Thyroid gland (tissue), 4 donors: ENCODE measurements at regions not wholly inside any gene's neighbourhood (a gene's known extent, or its start where the extent isn't known, plus 50 kb on each side); places are given as distances from the start of the nearest gene placed in this dataset.

Source experiments
- DNase-seq, 2 donors: peaks; one replicate each; pipeline ENCODE4 v3.0.0-alpha.2; 2019
- H3K27ac ChIP-seq, 3 donors: fragments of 200-600 bp; sonication (generic); 1 replicate in 2 of 3; 2 replicates in 1 of 3; pipeline ENCODE4 v1.5.1; 2016 to 2019; ENCODE audit warnings: mild to moderate bottlenecking in 1 of 3, moderate library complexity in 1 of 3
- H3K27me3 ChIP-seq: fragments of 200-600 bp; sonication (generic); one replicate; pipeline ENCODE4 v1.5.1; 2019
- H3K36me3 ChIP-seq, 2 donors: fragments of 200-600 bp; sonication (generic); one replicate each; pipeline ENCODE4 v1.5.1; 2016 to 2019
- H3K4me1 ChIP-seq, 2 donors: fragments of 200-600 bp; sonication (generic); one replicate each; pipeline ENCODE4 v1.5.1; 2017 to 2019
- H3K4me3 ChIP-seq, 3 donors: fragments of 200-600 bp; sonication (generic); replicated peaks in 1 of 3; 1 replicate in 2 of 3; 2 replicates in 1 of 3; pipeline ENCODE4 v1.5.1; 2016; ENCODE audit warnings: mild to moderate bottlenecking in 1 of 3
- H3K9me3 ChIP-seq: fragments of 200-600 bp; sonication (generic); one replicate; pipeline ENCODE4 v1.5.1; 2017
- CTCF ChIP-seq, 6 experiments: fragments of 200-600 bp in 3 of 6; fragments of 450-650 bp in 3 of 6; sonication (generic) in 3 of 6; IDR thresholded peaks; one replicate each; pipeline ENCODE4 v1.5.1; 2016 to 2019; ENCODE audit warnings: antibody characterized with exemption in 6 of 6, mild to moderate bottlenecking in 2 of 6, inconsistent platforms in 1 of 6, moderate library complexity in 1 of 6
- POLR2A ChIP-seq, 2 donors: fragments of 450-650 bp; IDR thresholded peaks; one replicate each; pipeline ENCODE4 v1.6.1; 2017; ENCODE audit warnings: antibody characterized with exemption in 2 of 2, mild to moderate bottlenecking in 2 of 2, moderate library complexity in 1 of 2
- WGBS, 2 donors: methylation state at CpG; one replicate each; pipeline ENCODE4 v1.1.5; 2017; 5-methylcytosine and 5-hydroxymethylcytosine counted together
- intact Hi-C: fragments of 100-400 bp; cut with DNase I; formaldehyde crosslinking; loops from one replicate; pipeline ENCODE4 v1.15.1; 2023

GRCh38 chr20:16806061-16806460 lies 57.9 kb downstream of the OTOR start:
- no peak overlapping the region for H3K27ac ChIP-seq
- H3K9me3 ChIP-seq, result no peaks in the 10 kb centered on the region
- no peaks in the 10 kb centered on the region for H3K27me3 ChIP-seq
- 83 to 87% methylated on average over 6 of the region's 6 CpGs for WGBS, 2 donors
- no peaks in the 10 kb centered on the region for H3K36me3 ChIP-seq
- peaks cover 15 to 20% of the 10 kb centered on the region in 2 donors for H3K4me1 ChIP-seq
- H3K4me3 ChIP-seq, result no peak overlapping the region
- intact Hi-C loops, result loop anchor here (10.0 kb wide), 1 partner anchor 479 kb away; no protein-coding TSS in a partner anchor
- no peak for TF ChIP-seq POLR2A (IDR thresholded peaks at IDR 0.05)
- no peak for TF ChIP-seq CTCF (IDR thresholded peaks at IDR 0.05)
- no peak for DNase-seq

GRCh38 chr20:16806886-16807285 lies 58.7 kb downstream of the OTOR start:
- TF ChIP-seq POLR2A (IDR thresholded peaks at IDR 0.05), result no peak
- TF ChIP-seq CTCF (IDR thresholded peaks at IDR 0.05), result no peak
- WGBS, 2 donors, result 61 to 75% methylated on average over 7 of the region's 7 CpGs
- Histone ChIP-seq H3K27me3 (no peaks in the 10 kb centered on the region), H3K27ac (peak overlapping the region in 2 of 3 donors; percentile 38 to 47), H3K9me3 (no peaks in the 10 kb centered on the region), H3K36me3 (no peaks in the 10 kb centered on the region), H3K4me3 (no peak overlapping the region), H3K4me1 (peaks cover 15 to 20% of the 10 kb centered on the region in 2 donors)
- peak; percentile 29 to 41 for DNase-seq
- intact Hi-C loops, result loop anchor here (10.0 kb wide), 1 partner anchor 478 kb away; no protein-coding TSS in a partner anchor

GRCh38 chr20:16808796-16809195 lies 60.6 kb downstream of the OTOR start:
- DNase-seq, result no peak
- Histone ChIP-seq H3K27me3 (no peaks in the 10 kb centered on the region), H3K27ac (no peak overlapping the region), H3K4me1 (peaks cover 12 to 16% of the 10 kb centered on the region in 2 donors), H3K4me3 (no peak overlapping the region), H3K9me3 (no peaks in the 10 kb centered on the region), H3K36me3 (no peaks in the 10 kb centered on the region)
- intact Hi-C loops, result loop anchor here (10.0 kb wide), 1 partner anchor 476 kb away; no protein-coding TSS in a partner anchor
- TF ChIP-seq POLR2A (IDR thresholded peaks at IDR 0.05) (no peak), CTCF (IDR thresholded peaks at IDR 0.05) (no peak)
- WGBS, 2 donors, result 66 to 68% methylated on average over 4 of the region's 4 CpGs

- Histone ChIP-seq H3K9me3 (no peaks in the 10 kb centered on the region), H3K27ac (no peak overlapping the region), H3K4me1 (peaks cover 5 to 10% of the 10 kb centered on the region in 2 donors), H3K4me3 (no peak overlapping the region), H3K36me3 (no peaks in the 10 kb centered on the region), H3K27me3 (no peaks in the 10 kb centered on the region)
- no peak for TF ChIP-seq CTCF (IDR thresholded peaks at IDR 0.05)
- TF ChIP-seq POLR2A (IDR thresholded peaks at IDR 0.05), result no peak
- 90 to 94% methylated on average over 3 of the region's 3 CpGs for WGBS, 2 donors
- DNase-seq, result no peak
- intact Hi-C loops, result no loop called here
Observed at GRCh38 chr20:16810216-16810615, 62.1 kb downstream of the OTOR start.

GRCh38 chr20:16816192-16816591 lies 68.0 kb downstream of the OTOR start:
- Histone ChIP-seq H3K9me3 (no peaks in the 10 kb centered on the region), H3K4me3 (no peak overlapping the region), H3K4me1 (peaks cover 4 to 7% of the 10 kb centered on the region in 2 donors), H3K27me3 (no peaks in the 10 kb centered on the region), H3K36me3 (no peaks in the 10 kb centered on the region), H3K27ac (no peak overlapping the region)
- 51 to 61% methylated on average over 3 of the region's 3 CpGs for WGBS, 2 donors
- intact Hi-C loops, result no loop called here
- TF ChIP-seq POLR2A (IDR thresholded peaks at IDR 0.05), result no peak
- no peak for TF ChIP-seq CTCF (IDR thresholded peaks at IDR 0.05)
- DNase-seq, result no peak
